A673 (cell line): ENCODE measurements at regions not wholly inside any gene's neighbourhood (a gene's known extent, or its start where the extent isn't known, plus 50 kb on each side); places are given as distances from the start of the nearest gene placed in this dataset.

Experiments
- CTCF ChIP-seq: fragments of 300-800, 200-600 bp; sonication (generic); conservative IDR thresholded peaks from 2 replicates; pipeline ENCODE4 v1.5.1; 2017; ENCODE audit warnings: low read depth, mild to moderate bottlenecking, antibody characterized with exemption, low read length, moderate library complexity, mixed read lengths
- EZH2 ChIP-seq: fragments of 200-600 bp; sonication (generic); IDR thresholded peaks from 2 replicates; pipeline ENCODE4 v1.6.1; 2017; ENCODE audit warnings: borderline replicate concordance, low read depth, mild to moderate bottlenecking, mixed read lengths, antibody characterized with exemption, low read length; ENCODE audit not compliant: poor library complexity, severe bottlenecking

- TF ChIP-seq CTCF (no peak), EZH2 (no peak)
Observed at GRCh38 chr4:45897946-45898585, 225.8 kb downstream of the GABRG1 start.
